Spleen (tissue), 11 donors: ENCODE measurements at regions not wholly inside any gene's neighbourhood (a gene's known extent, or its start where the extent isn't known, plus 50 kb on each side); places are given as distances from the start of the nearest gene placed in this dataset.

ENCODE experiments used
- DNase-seq: peaks from one replicate; pipeline ENCODE4 v3.0.0-alpha.2; 2020
- H3K27ac ChIP-seq, 8 donors: fragments of 200-600 bp; sonication (generic) in 7 of 8; 1 replicate in 4 of 8; 2 replicates in 4 of 8; pipeline versions ENCODE4 v1.5.0 to v1.8.0; 2016 to 2021; ENCODE audit warnings: inconsistent platforms in 4 of 8, mild to moderate bottlenecking in 4 of 8, moderate library complexity in 1 of 8
- H3K27me3 ChIP-seq, 7 donors: fragments of 200-600 bp; sonication (generic) in 6 of 7; replicated peaks in 1 of 7; 1 replicate in 4 of 7; 2 replicates in 3 of 7; pipeline versions ENCODE4 v1.5.0 to v1.8.0; 2016 to 2021; ENCODE audit warnings: inconsistent platforms in 3 of 7, mild to moderate bottlenecking in 1 of 7
- H3K36me3 ChIP-seq, 6 donors: fragments of 200-600 bp; sonication (generic) in 5 of 6; 1 replicate in 4 of 6; 2 replicates in 2 of 6; pipeline versions ENCODE4 v1.5.0 to v1.8.0; 2016 to 2021; ENCODE audit warnings: inconsistent platforms in 2 of 6
- H3K4me1 ChIP-seq, 6 donors: fragments of 200-600 bp; sonication (generic) in 5 of 6; 1 replicate in 3 of 6; 2 replicates in 3 of 6; pipeline versions ENCODE4 v1.5.0 to v1.8.0; 2016 to 2021; ENCODE audit warnings: inconsistent platforms in 3 of 6
- H3K4me3 ChIP-seq, 8 donors: fragments of 200-600 bp; sonication (generic) in 7 of 8; 1 replicate in 4 of 8; 2 replicates in 4 of 8; pipeline versions ENCODE4 v1.5.0 to v1.8.0; 2016 to 2021; ENCODE audit warnings: inconsistent platforms in 4 of 8, mild to moderate bottlenecking in 4 of 8, moderate library complexity in 2 of 8
- H3K9me3 ChIP-seq, 8 donors: fragments of 200-600 bp; sonication (generic) in 7 of 8; 1 replicate in 4 of 8; 2 replicates in 4 of 8; pipeline versions ENCODE4 v1.5.0 to v1.8.0; 2016 to 2021; ENCODE audit warnings: inconsistent platforms in 4 of 8
- CTCF ChIP-seq, 11 experiments: fragments of 200-600 bp in 7 of 11; fragments of 450-650 bp in 4 of 11; sonication (generic) in 4 of 11; IDR thresholded peaks in 8 of 11; conservative IDR thresholded peaks in 3 of 11; 1 replicate in 7 of 11; 2 replicates in 4 of 11; pipeline versions ENCODE4 v1.4.0 to v1.8.0; 2016 to 2021; ENCODE audit warnings: antibody characterized with exemption in 11 of 11, inconsistent platforms in 4 of 11, mild to moderate bottlenecking in 1 of 11
- POLR2A ChIP-seq, 3 donors: fragments of 450-650 bp; IDR thresholded peaks; one replicate each; pipeline ENCODE4 v1.5.1; 2017; ENCODE audit warnings: antibody characterized with exemption in 3 of 3, mild to moderate bottlenecking in 1 of 3
- POLR2AphosphoS5 ChIP-seq, 3 donors: sonication (generic); formaldehyde crosslinking; IDR thresholded peaks; one replicate each; pipeline ENCODE4 v1.5.1; 2017; ENCODE audit warnings: antibody characterized with exemption in 3 of 3
- WGBS, 5 donors: extraction: QIAGEN DNeasy Blood & Tissue Kit in 3 of 5; methylation state at CpG; one replicate each; pipeline versions ENCODE4 v1.1.5 to v1.1.7; 2013 to 2018; 5-methylcytosine and 5-hydroxymethylcytosine counted together
- intact Hi-C: fragments of 100-400 bp; cut with DNase I; formaldehyde crosslinking; loops from one replicate; pipeline ENCODE4 v1.15.0; 2023; ENCODE audit warnings: low total_unique reads
- donor health status: healthy with polysubstance abuse.
- donor health status: DM: no; HTN: no; CAD: no; lungs with moderate emphysema.
- donor health status: DM: no; HTN: no; CAD: no.
- donor health status: Bipolar disorder and iron deficiency.
- donor health status: healthy.
- donor health status: DM: no; HTN: no; CAD: no.
- donor health status: DM: yes; HTN: yes; CAD: no.

GRCh38 chr2:188146888-188147287, 144.8 kb upstream of the GULP1 start:
- intact Hi-C loops, result no loop called here
- no peak for TF ChIP-seq POLR2AphosphoS5 (IDR thresholded peaks at IDR 0.05)
- no peak for TF ChIP-seq CTCF (IDR thresholded peaks at IDR 0.05 in 8 of 11, conservative IDR thresholded peaks at IDR 0.05 in 3 of 11)
- no peak for TF ChIP-seq POLR2A (IDR thresholded peaks at IDR 0.05)
- Histone ChIP-seq H3K4me1 (no peaks in the 10 kb centered on the region), H3K27ac (no peak overlapping the region), H3K27me3 (no peaks in the 10 kb centered on the region), H3K36me3 (no peaks in the 10 kb centered on the region), H3K4me3 (no peak overlapping the region), H3K9me3 (no peaks in the 10 kb centered on the region)
- WGBS, 5 donors, result 19 to 45% (median 38%) methylated on average over 1 of the region's 1 CpG
- DNase-seq, result no peak

- Histone ChIP-seq H3K4me1 (no peaks in the 10 kb centered on the region), H3K27ac (no peak overlapping the region), H3K27me3 (no peaks in the 10 kb centered on the region), H3K36me3 (no peaks in the 10 kb centered on the region), H3K4me3 (no peak overlapping the region), H3K9me3 (no peaks in the 10 kb centered on the region)
- 52 to 81% (median 69%) methylated on average over 1 of the region's 1 CpG for WGBS, 5 donors
- DNase-seq, result no peak
- TF ChIP-seq POLR2AphosphoS5 (IDR thresholded peaks at IDR 0.05), result no peak
- no peak for TF ChIP-seq CTCF (IDR thresholded peaks at IDR 0.05 in 8 of 11, conservative IDR thresholded peaks at IDR 0.05 in 3 of 11)
- TF ChIP-seq POLR2A (IDR thresholded peaks at IDR 0.05), result no peak
- intact Hi-C loops, result no loop called here
Measured at GRCh38 chr2:188151670-188152069, 140.0 kb upstream of the GULP1 start.

- Histone ChIP-seq H3K4me1 (no peaks in the 10 kb centered on the region), H3K27me3 (no peaks in the 10 kb centered on the region), H3K36me3 (no peaks in the 10 kb centered on the region), H3K27ac (no peak overlapping the region), H3K4me3 (no peak overlapping the region), H3K9me3 (no peaks in the 10 kb centered on the region)
- DNase-seq, result no peak
- TF ChIP-seq CTCF (IDR thresholded peaks at IDR 0.05 in 8 of 11, conservative IDR thresholded peaks at IDR 0.05 in 3 of 11) (no peak), POLR2AphosphoS5 (IDR thresholded peaks at IDR 0.05) (no peak), POLR2A (IDR thresholded peaks at IDR 0.05) (no peak)
- intact Hi-C loops, result no loop called here
- 82 to 94% (median 86%) methylated on average over 9 of the region's 9 CpGs for WGBS, 5 donors
Measured at GRCh38 chr2:188158337-188159100, 133.2 kb upstream of the GULP1 start.

- 81 to 89% (median 85%) methylated on average over 2 of the region's 2 CpGs for WGBS, 5 donors
- no peak for TF ChIP-seq POLR2AphosphoS5 (IDR thresholded peaks at IDR 0.05)
- TF ChIP-seq POLR2A (IDR thresholded peaks at IDR 0.05), result no peak
- TF ChIP-seq CTCF (IDR thresholded peaks at IDR 0.05 in 8 of 11, conservative IDR thresholded peaks at IDR 0.05 in 3 of 11), result no peak
- no peak overlapping the region for H3K4me3 ChIP-seq
- no peak for DNase-seq
- no peaks in the 10 kb centered on the region for H3K27me3 ChIP-seq
- H3K4me1 ChIP-seq, result no peaks in the 10 kb centered on the region
- H3K36me3 ChIP-seq, result no peaks in the 10 kb centered on the region
- intact Hi-C loops, result no loop called here
- no peaks in the 10 kb centered on the region for H3K9me3 ChIP-seq
- no peak overlapping the region for H3K27ac ChIP-seq
Measured at GRCh38 chr2:188159484-188159883, 132.2 kb upstream of the GULP1 start.
